K562 (cell line): ENCODE measurements at regions not wholly inside any gene's neighbourhood (a gene's known extent, or its start where the extent isn't known, plus 50 kb on each side); places are given as distances from the start of the nearest gene placed in this dataset.

Source experiments
- BCOR ChIP-seq: fragments of 450-650 bp; IDR thresholded peaks from 2 replicates; pipeline ENCODE4 v1.6.1; 2016
- CBFA2T2 ChIP-seq: fragments of 450-650 bp; conservative IDR thresholded peaks from 2 replicates; pipeline ENCODE4 v1.6.1; 2017; ENCODE audit warnings: mild to moderate bottlenecking
- CEBPG ChIP-seq, 3 experiments: fragments of 200-800 bp in 1 of 3; sonication (Bioruptor generic) in 1 of 3; sonication (generic) in 1 of 3; formaldehyde crosslinking in 1 of 3; IDR thresholded peaks in 2 of 3; conservative IDR thresholded peaks in 1 of 3; 2 replicates each; pipeline versions ENCODE4 v1.6.1 to v1.8.0; 2016 to 2022; ENCODE audit warnings: missing compliant biosample characterization in 2 of 3, missing genetic modification characterization in 2 of 3, mild to moderate bottlenecking in 1 of 3, missing genetic modification reagents in 1 of 3
- ETV1 ChIP-seq: fragments of 450-650 bp; conservative IDR thresholded peaks from 2 replicates; pipeline ENCODE4 v1.6.1; 2016; ENCODE audit warnings: missing genetic modification characterization, control low read depth, low read depth, missing compliant biosample characterization
- FIP1L1 ChIP-seq: fragments of 200-400 bp; formaldehyde crosslinking; IDR thresholded peaks from 2 replicates; pipeline ENCODE4 v1.6.1; 2018; ENCODE audit warnings: mild to moderate bottlenecking, low read depth, low read length; ENCODE audit not compliant: poor library complexity, severe bottlenecking
- FOXP1 ChIP-seq: sonication (generic); formaldehyde crosslinking; IDR thresholded peaks from 2 replicates; pipeline ENCODE4 v1.8.0; 2022; ENCODE audit warnings: mild to moderate bottlenecking, missing genetic modification reagents
- HMG20B ChIP-seq: fragments of 250-450 bp; sonication (Bioruptor Pico); IDR thresholded peaks from 2 replicates; pipeline ENCODE4 v1.5.0; 2021; ENCODE audit warnings: mild to moderate bottlenecking
- KDM1A ChIP-seq, 2 experiments: fragments of 450-650 bp; IDR thresholded peaks; 2 replicates each; pipeline ENCODE4 v1.6.1; 2016; ENCODE audit warnings: mild to moderate bottlenecking in 2 of 2
- MAZ ChIP-seq, 2 experiments: fragments of 450-650 bp in 1 of 2; sonication (generic) in 1 of 2; formaldehyde crosslinking; IDR thresholded peaks in 1 of 2; conservative IDR thresholded peaks in 1 of 2; 2 replicates each; pipeline versions ENCODE4 v1.4.0 to v1.5.0; 2020; ENCODE audit warnings: mild to moderate bottlenecking in 1 of 2, missing genetic modification reagents in 1 of 2
- MTA2 ChIP-seq: fragments of 450-650 bp; IDR thresholded peaks from 2 replicates; pipeline ENCODE4 v1.6.1; 2016; ENCODE audit warnings: low read depth
- MYC ChIP-seq, 2 experiments: fragments of 250-450 bp in 1 of 2; sonication (Bioruptor Pico) in 1 of 2; IDR thresholded peaks; 2 replicates each; pipeline versions ENCODE4 v1.5.1 to v1.6.1; 2012 to 2021; ENCODE audit warnings: low read depth in 2 of 2, borderline replicate concordance in 1 of 2, improper control_type of control experiment in 1 of 2, low read length in 1 of 2, mild to moderate bottlenecking in 1 of 2, moderate library complexity in 1 of 2
- POU5F1 ChIP-seq: fragments of 150-350 bp; IDR thresholded peaks from 2 replicates; pipeline ENCODE4 v1.6.1; 2014; ENCODE audit warnings: borderline replicate concordance, low read length, low read depth, mild to moderate bottlenecking; ENCODE audit not compliant: partially characterized antibody
- PRMT5 ChIP-seq: sonication (generic); formaldehyde crosslinking; IDR thresholded peaks from 2 replicates; pipeline ENCODE4 v1.5.0; 2020; ENCODE audit warnings: missing genetic modification reagents
- RCOR1 ChIP-seq, 2 experiments: IDR thresholded peaks; 2 replicates each; pipeline ENCODE4 v1.6.1; 2012; ENCODE audit warnings: low read depth in 2 of 2, low read length in 2 of 2, borderline replicate concordance in 1 of 2, improper control_type of control experiment in 1 of 2
- TAF15 ChIP-seq: fragments of 200-400 bp; formaldehyde crosslinking; IDR thresholded peaks from 2 replicates; pipeline ENCODE4 v1.6.1; 2017; ENCODE audit warnings: mild to moderate bottlenecking, low read depth, low read length, moderate library complexity
- XRCC4 ChIP-seq: IDR thresholded peaks from one replicate; pipeline ENCODE4 v1.6.1; 2011; ENCODE audit not compliant: insufficient read depth, insufficient read length; ENCODE audit errors: extremely low read depth
- ZNF134 ChIP-seq: fragments of 250-450 bp; sonication (Bioruptor Pico); conservative IDR thresholded peaks from 2 replicates; pipeline ENCODE4 v1.4.0; 2020
- ZNF232 ChIP-seq: sonication (generic); formaldehyde crosslinking; IDR thresholded peaks from 2 replicates; pipeline ENCODE4 v1.8.0; 2022; ENCODE audit warnings: mild to moderate bottlenecking, missing genetic modification reagents
- TF ChIP-seq, protein P1 (sequence below): IDR thresholded peaks from 2 replicates; pipeline ENCODE4 v1.6.1; 2011; ENCODE audit warnings: borderline replicate concordance, low read depth, mild to moderate bottlenecking, moderate library complexity, low read length; ENCODE audit not compliant: insufficient read depth, poor library complexity, severe bottlenecking
- TF ChIP-seq, protein P2 (sequence below): fragments of 450-650 bp; IDR thresholded peaks from 2 replicates; pipeline ENCODE4 v1.6.1; 2016; ENCODE audit warnings: low read depth, mild to moderate bottlenecking, moderate library complexity
- TF ChIP-seq, protein P3 (sequence below): fragments of 450-650 bp; IDR thresholded peaks from 2 replicates; pipeline ENCODE4 v1.6.1; 2017; ENCODE audit warnings: antibody characterized with exemption
- TF ChIP-seq, protein P4 (sequence below): fragments of 250-450 bp; sonication (Bioruptor Pico); IDR thresholded peaks from 2 replicates; pipeline ENCODE4 v1.8.0; 2021; ENCODE audit warnings: moderate library complexity, mild to moderate bottlenecking, inconsistent platforms
- TF ChIP-seq, protein P5 (sequence below): fragments of 450-650 bp; IDR thresholded peaks from 2 replicates; pipeline ENCODE4 v1.6.1; 2014; ENCODE audit warnings: low read depth, mild to moderate bottlenecking, moderate library complexity, borderline replicate concordance

DNA sequence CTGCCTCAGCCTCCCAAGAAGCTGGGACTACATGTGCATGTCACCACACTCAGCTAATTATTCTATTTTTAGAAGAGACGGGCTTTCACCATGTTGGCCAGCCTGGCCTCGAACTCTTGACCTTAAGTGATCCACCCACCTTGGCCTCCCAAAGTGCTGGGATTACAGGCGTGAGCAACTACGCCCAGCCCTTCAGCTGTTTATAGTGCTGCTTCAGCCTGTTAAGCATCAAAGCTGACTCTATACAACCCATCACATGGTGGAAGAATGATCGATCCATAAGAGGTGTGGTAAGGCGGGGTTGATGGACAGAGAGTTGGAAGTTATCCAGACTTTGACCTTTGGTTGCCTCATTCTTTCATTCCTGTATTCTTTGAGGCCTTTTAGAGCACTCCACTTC lies 56.2 kb upstream of the RAPGEF2 start (continued):
- TF ChIP-seq TAF15 (no peak), XRCC4 (no peak), BCOR (peak; percentile 45; the same call in 1 of the 2 replicates), KDM1A (IDR thresholded peaks at IDR 0.05) (peak; percentile 45 to 77; a peak in 3 of 4 replicates), HMG20B (no peak), ZNF134 (CRISPR knock-in tag) (no peak), CBFA2T2 (no peak), MTA2 (no peak), CEBPG (CRISPR knock-in tag; IDR thresholded peaks at IDR 0.05) (no peak), CEBPG (tag; conservative IDR thresholded peaks at IDR 0.05 in 1 of 2, IDR thresholded peaks at IDR 0.05 in 1 of 2) (no peak), MAZ (CRISPR knock-in tag; conservative IDR thresholded peaks at IDR 0.05 in 1 of 2, IDR thresholded peaks at IDR 0.05 in 1 of 2) (no peak), ZNF232 (CRISPR knock-in tag) (no peak), ETV1 (tag) (no peak), FOXP1 (CRISPR knock-in tag) (no peak), PRMT5 (CRISPR knock-in tag) (no peak), FIP1L1 (no peak), RCOR1 (IDR thresholded peaks at IDR 0.05; ENCODE audit: borderline replicate concordance in 1 of 2, low read depth in 2 of 2, low read length in 2 of 2) (0 out of 4 replicates have a peak, but pooled peaks of 1 of the 2 experiments have one; percentile 3), MYC (IDR thresholded peaks at IDR 0.05; ENCODE audit: low read depth, low read length) (no peak), MYC (CRISPR knock-in tag; IDR thresholded peaks at IDR 0.05; ENCODE audit: borderline replicate concordance, low read depth) (no peak), POU5F1 (no peak)
- TF ChIP-seq, protein P1, sequence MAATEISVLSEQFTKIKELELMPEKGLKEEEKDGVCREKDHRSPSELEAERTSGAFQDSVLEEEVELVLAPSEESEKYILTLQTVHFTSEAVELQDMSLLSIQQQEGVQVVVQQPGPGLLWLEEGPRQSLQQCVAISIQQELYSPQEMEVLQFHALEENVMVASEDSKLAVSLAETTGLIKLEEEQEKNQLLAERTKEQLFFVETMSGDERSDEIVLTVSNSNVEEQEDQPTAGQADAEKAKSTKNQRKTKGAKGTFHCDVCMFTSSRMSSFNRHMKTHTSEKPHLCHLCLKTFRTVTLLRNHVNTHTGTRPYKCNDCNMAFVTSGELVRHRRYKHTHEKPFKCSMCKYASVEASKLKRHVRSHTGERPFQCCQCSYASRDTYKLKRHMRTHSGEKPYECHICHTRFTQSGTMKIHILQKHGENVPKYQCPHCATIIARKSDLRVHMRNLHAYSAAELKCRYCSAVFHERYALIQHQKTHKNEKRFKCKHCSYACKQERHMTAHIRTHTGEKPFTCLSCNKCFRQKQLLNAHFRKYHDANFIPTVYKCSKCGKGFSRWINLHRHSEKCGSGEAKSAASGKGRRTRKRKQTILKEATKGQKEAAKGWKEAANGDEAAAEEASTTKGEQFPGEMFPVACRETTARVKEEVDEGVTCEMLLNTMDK, result no peak
- TF ChIP-seq, protein P2, sequence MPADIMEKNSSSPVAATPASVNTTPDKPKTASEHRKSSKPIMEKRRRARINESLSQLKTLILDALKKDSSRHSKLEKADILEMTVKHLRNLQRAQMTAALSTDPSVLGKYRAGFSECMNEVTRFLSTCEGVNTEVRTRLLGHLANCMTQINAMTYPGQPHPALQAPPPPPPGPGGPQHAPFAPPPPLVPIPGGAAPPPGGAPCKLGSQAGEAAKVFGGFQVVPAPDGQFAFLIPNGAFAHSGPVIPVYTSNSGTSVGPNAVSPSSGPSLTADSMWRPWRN, result no peak
- TF ChIP-seq, protein P3, sequence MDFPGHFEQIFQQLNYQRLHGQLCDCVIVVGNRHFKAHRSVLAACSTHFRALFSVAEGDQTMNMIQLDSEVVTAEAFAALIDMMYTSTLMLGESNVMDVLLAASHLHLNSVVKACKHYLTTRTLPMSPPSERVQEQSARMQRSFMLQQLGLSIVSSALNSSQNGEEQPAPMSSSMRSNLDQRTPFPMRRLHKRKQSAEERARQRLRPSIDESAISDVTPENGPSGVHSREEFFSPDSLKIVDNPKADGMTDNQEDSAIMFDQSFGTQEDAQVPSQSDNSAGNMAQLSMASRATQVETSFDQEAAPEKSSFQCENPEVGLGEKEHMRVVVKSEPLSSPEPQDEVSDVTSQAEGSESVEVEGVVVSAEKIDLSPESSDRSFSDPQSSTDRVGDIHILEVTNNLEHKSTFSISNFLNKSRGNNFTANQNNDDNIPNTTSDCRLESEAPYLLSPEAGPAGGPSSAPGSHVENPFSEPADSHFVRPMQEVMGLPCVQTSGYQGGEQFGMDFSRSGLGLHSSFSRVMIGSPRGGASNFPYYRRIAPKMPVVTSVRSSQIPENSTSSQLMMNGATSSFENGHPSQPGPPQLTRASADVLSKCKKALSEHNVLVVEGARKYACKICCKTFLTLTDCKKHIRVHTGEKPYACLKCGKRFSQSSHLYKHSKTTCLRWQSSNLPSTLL, result no peak
- TF ChIP-seq, protein P4, sequence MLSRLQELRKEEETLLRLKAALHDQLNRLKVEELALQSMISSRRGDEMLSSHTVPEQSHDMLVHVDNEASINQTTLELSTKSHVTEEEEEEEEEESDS (CRISPR knock-in tag), result no peak
- TF ChIP-seq, protein P5, sequence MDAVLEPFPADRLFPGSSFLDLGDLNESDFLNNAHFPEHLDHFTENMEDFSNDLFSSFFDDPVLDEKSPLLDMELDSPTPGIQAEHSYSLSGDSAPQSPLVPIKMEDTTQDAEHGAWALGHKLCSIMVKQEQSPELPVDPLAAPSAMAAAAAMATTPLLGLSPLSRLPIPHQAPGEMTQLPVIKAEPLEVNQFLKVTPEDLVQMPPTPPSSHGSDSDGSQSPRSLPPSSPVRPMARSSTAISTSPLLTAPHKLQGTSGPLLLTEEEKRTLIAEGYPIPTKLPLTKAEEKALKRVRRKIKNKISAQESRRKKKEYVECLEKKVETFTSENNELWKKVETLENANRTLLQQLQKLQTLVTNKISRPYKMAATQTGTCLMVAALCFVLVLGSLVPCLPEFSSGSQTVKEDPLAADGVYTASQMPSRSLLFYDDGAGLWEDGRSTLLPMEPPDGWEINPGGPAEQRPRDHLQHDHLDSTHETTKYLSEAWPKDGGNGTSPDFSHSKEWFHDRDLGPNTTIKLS, result no peak
